Liver (tissue), 3 donors: ENCODE measurements at regions not wholly inside any gene's neighbourhood (a gene's known extent, or its start where the extent isn't known, plus 50 kb on each side); places are given as distances from the start of the nearest gene placed in this dataset.

Experiments used
- EGR1 ChIP-seq, 2 donors: IDR thresholded peaks; 2 replicates each; pipeline ENCODE4 v1.6.1; 2016 to 2018; ENCODE audit warnings: antibody characterized with exemption in 2 of 2, low read depth in 2 of 2
- FOXA1 ChIP-seq: IDR thresholded peaks from 2 replicates; pipeline ENCODE4 v1.6.1; 2016; ENCODE audit warnings: antibody characterized with exemption
- HNF4A ChIP-seq, 2 donors: conservative IDR thresholded peaks; 2 replicates each; pipeline ENCODE4 v1.6.1; 2016; ENCODE audit warnings: antibody characterized with exemption in 2 of 2, mild to moderate bottlenecking in 2 of 2
- JUND ChIP-seq, 2 donors: IDR thresholded peaks; 2 replicates each; pipeline ENCODE4 v1.6.1; 2016; ENCODE audit warnings: antibody characterized with exemption in 2 of 2
- NR2F2 ChIP-seq: IDR thresholded peaks from 2 replicates; pipeline ENCODE4 v1.6.1; 2016; ENCODE audit warnings: antibody characterized with exemption
- SP1 ChIP-seq: IDR thresholded peaks from 2 replicates; pipeline ENCODE4 v1.6.1; 2018; ENCODE audit warnings: antibody characterized with exemption, mild to moderate bottlenecking
- TAF1 ChIP-seq: conservative IDR thresholded peaks from 2 replicates; pipeline ENCODE4 v1.6.1; 2016; ENCODE audit warnings: antibody characterized with exemption, mild to moderate bottlenecking
- TF ChIP-seq, protein P1 (sequence below): fragments of 150-350 bp; IDR thresholded peaks from 2 replicates; pipeline ENCODE4 v1.5.1; 2017; ENCODE audit warnings: improper control_type of control experiment, low read depth, low read length; ENCODE audit not compliant: missing input control
- TF ChIP-seq, protein P2 (sequence below): IDR thresholded peaks from 2 replicates; pipeline ENCODE4 v1.6.1; 2016; ENCODE audit warnings: antibody characterized with exemption
- TF ChIP-seq, protein P3 (sequence below): IDR thresholded peaks from 2 replicates; pipeline ENCODE4 v1.6.1; 2016; ENCODE audit warnings: antibody characterized with exemption, mild to moderate bottlenecking
- TF ChIP-seq, protein P4 (sequence below): IDR thresholded peaks from 2 replicates; pipeline ENCODE4 v1.6.1; 2016; ENCODE audit warnings: antibody characterized with exemption
- donor health status: healthy.
- donor health status: healthy.

DNA sequence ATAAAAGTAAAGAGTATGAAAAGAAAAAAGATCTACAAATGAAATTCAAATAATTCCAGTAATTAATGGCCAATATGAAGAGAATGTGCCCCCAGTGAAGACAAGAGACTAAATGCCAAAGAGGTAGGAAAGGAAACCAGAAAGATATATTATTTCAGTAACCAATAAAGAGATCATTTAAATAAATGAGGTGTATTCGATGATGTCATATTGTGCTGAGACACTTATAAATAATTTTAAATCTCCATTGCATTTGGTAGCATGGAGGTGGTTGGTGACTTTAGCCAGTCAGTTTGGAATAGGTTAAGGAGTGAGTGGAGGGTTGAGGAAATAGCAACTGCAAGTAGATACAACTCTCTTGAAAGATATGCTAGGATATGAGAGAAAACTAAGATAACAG is 417.7 kb upstream of the PTGER4 start:
- TF ChIP-seq, protein P1, sequence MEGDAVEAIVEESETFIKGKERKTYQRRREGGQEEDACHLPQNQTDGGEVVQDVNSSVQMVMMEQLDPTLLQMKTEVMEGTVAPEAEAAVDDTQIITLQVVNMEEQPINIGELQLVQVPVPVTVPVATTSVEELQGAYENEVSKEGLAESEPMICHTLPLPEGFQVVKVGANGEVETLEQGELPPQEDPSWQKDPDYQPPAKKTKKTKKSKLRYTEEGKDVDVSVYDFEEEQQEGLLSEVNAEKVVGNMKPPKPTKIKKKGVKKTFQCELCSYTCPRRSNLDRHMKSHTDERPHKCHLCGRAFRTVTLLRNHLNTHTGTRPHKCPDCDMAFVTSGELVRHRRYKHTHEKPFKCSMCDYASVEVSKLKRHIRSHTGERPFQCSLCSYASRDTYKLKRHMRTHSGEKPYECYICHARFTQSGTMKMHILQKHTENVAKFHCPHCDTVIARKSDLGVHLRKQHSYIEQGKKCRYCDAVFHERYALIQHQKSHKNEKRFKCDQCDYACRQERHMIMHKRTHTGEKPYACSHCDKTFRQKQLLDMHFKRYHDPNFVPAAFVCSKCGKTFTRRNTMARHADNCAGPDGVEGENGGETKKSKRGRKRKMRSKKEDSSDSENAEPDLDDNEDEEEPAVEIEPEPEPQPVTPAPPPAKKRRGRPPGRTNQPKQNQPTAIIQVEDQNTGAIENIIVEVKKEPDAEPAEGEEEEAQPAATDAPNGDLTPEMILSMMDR: no peak
- TF ChIP-seq HNF4A (conservative IDR thresholded peaks at IDR 0.05) (no peak), EGR1 (IDR thresholded peaks at IDR 0.05; ENCODE audit: low read depth in 2 of 2) (no peak), TAF1 (no peak), JUND (IDR thresholded peaks at IDR 0.05) (no peak), NR2F2 (no peak), FOXA1 (no peak), SP1 (no peak)
- TF ChIP-seq, protein P2, sequence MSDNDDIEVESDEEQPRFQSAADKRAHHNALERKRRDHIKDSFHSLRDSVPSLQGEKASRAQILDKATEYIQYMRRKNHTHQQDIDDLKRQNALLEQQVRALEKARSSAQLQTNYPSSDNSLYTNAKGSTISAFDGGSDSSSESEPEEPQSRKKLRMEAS: no peak
- TF ChIP-seq, protein P3, sequence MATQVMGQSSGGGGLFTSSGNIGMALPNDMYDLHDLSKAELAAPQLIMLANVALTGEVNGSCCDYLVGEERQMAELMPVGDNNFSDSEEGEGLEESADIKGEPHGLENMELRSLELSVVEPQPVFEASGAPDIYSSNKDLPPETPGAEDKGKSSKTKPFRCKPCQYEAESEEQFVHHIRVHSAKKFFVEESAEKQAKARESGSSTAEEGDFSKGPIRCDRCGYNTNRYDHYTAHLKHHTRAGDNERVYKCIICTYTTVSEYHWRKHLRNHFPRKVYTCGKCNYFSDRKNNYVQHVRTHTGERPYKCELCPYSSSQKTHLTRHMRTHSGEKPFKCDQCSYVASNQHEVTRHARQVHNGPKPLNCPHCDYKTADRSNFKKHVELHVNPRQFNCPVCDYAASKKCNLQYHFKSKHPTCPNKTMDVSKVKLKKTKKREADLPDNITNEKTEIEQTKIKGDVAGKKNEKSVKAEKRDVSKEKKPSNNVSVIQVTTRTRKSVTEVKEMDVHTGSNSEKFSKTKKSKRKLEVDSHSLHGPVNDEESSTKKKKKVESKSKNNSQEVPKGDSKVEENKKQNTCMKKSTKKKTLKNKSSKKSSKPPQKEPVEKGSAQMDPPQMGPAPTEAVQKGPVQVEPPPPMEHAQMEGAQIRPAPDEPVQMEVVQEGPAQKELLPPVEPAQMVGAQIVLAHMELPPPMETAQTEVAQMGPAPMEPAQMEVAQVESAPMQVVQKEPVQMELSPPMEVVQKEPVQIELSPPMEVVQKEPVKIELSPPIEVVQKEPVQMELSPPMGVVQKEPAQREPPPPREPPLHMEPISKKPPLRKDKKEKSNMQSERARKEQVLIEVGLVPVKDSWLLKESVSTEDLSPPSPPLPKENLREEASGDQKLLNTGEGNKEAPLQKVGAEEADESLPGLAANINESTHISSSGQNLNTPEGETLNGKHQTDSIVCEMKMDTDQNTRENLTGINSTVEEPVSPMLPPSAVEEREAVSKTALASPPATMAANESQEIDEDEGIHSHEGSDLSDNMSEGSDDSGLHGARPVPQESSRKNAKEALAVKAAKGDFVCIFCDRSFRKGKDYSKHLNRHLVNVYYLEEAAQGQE: no peak
- TF ChIP-seq, protein P4, sequence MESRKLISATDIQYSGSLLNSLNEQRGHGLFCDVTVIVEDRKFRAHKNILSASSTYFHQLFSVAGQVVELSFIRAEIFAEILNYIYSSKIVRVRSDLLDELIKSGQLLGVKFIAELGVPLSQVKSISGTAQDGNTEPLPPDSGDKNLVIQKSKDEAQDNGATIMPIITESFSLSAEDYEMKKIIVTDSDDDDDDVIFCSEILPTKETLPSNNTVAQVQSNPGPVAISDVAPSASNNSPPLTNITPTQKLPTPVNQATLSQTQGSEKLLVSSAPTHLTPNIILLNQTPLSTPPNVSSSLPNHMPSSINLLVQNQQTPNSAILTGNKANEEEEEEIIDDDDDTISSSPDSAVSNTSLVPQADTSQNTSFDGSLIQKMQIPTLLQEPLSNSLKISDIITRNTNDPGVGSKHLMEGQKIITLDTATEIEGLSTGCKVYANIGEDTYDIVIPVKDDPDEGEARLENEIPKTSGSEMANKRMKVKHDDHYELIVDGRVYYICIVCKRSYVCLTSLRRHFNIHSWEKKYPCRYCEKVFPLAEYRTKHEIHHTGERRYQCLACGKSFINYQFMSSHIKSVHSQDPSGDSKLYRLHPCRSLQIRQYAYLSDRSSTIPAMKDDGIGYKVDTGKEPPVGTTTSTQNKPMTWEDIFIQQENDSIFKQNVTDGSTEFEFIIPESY: no peak
